Spleen (tissue), 11 donors: ENCODE measurements at regions not wholly inside any gene's neighbourhood (a gene's known extent, or its start where the extent isn't known, plus 50 kb on each side); places are given as distances from the start of the nearest gene placed in this dataset.

Experiments
- DNase-seq: peaks from one replicate; pipeline ENCODE4 v3.0.0-alpha.2; 2020
- H3K27ac ChIP-seq, 8 donors: fragments of 200-600 bp; sonication (generic) in 7 of 8; 1 replicate in 4 of 8; 2 replicates in 4 of 8; pipeline versions ENCODE4 v1.5.0 to v1.8.0; 2016 to 2021; ENCODE audit warnings: inconsistent platforms in 4 of 8, mild to moderate bottlenecking in 4 of 8, moderate library complexity in 1 of 8
- H3K27me3 ChIP-seq, 7 donors: fragments of 200-600 bp; sonication (generic) in 6 of 7; replicated peaks in 1 of 7; 1 replicate in 4 of 7; 2 replicates in 3 of 7; pipeline versions ENCODE4 v1.5.0 to v1.8.0; 2016 to 2021; ENCODE audit warnings: inconsistent platforms in 3 of 7, mild to moderate bottlenecking in 1 of 7
- H3K36me3 ChIP-seq, 6 donors: fragments of 200-600 bp; sonication (generic) in 5 of 6; 1 replicate in 4 of 6; 2 replicates in 2 of 6; pipeline versions ENCODE4 v1.5.0 to v1.8.0; 2016 to 2021; ENCODE audit warnings: inconsistent platforms in 2 of 6
- H3K4me1 ChIP-seq, 6 donors: fragments of 200-600 bp; sonication (generic) in 5 of 6; 1 replicate in 3 of 6; 2 replicates in 3 of 6; pipeline versions ENCODE4 v1.5.0 to v1.8.0; 2016 to 2021; ENCODE audit warnings: inconsistent platforms in 3 of 6
- H3K4me3 ChIP-seq, 8 donors: fragments of 200-600 bp; sonication (generic) in 7 of 8; 1 replicate in 4 of 8; 2 replicates in 4 of 8; pipeline versions ENCODE4 v1.5.0 to v1.8.0; 2016 to 2021; ENCODE audit warnings: inconsistent platforms in 4 of 8, mild to moderate bottlenecking in 4 of 8, moderate library complexity in 2 of 8
- H3K9me3 ChIP-seq, 8 donors: fragments of 200-600 bp; sonication (generic) in 7 of 8; 1 replicate in 4 of 8; 2 replicates in 4 of 8; pipeline versions ENCODE4 v1.5.0 to v1.8.0; 2016 to 2021; ENCODE audit warnings: inconsistent platforms in 4 of 8
- POLR2A ChIP-seq, 3 donors: fragments of 450-650 bp; IDR thresholded peaks; one replicate each; pipeline ENCODE4 v1.5.1; 2017; ENCODE audit warnings: antibody characterized with exemption in 3 of 3, mild to moderate bottlenecking in 1 of 3
- POLR2AphosphoS5 ChIP-seq, 3 donors: sonication (generic); formaldehyde crosslinking; IDR thresholded peaks; one replicate each; pipeline ENCODE4 v1.5.1; 2017; ENCODE audit warnings: antibody characterized with exemption in 3 of 3
- WGBS, 5 donors: extraction: QIAGEN DNeasy Blood & Tissue Kit in 3 of 5; methylation state at CpG; one replicate each; pipeline versions ENCODE4 v1.1.5 to v1.1.7; 2013 to 2018; 5-methylcytosine and 5-hydroxymethylcytosine counted together
- intact Hi-C: fragments of 100-400 bp; cut with DNase I; formaldehyde crosslinking; loops from one replicate; pipeline ENCODE4 v1.15.0; 2023; ENCODE audit warnings: low total_unique reads
- TF ChIP-seq, protein P1 (sequence below), 11 experiments: fragments of 200-600 bp in 7 of 11; fragments of 450-650 bp in 4 of 11; sonication (generic) in 4 of 11; IDR thresholded peaks in 8 of 11; conservative IDR thresholded peaks in 3 of 11; 1 replicate in 7 of 11; 2 replicates in 4 of 11; pipeline versions ENCODE4 v1.4.0 to v1.8.0; 2016 to 2021; ENCODE audit warnings: antibody characterized with exemption in 11 of 11, inconsistent platforms in 4 of 11, mild to moderate bottlenecking in 1 of 11
- donor health status: healthy with polysubstance abuse.
- donor health status: DM: no; HTN: no; CAD: no; lungs with moderate emphysema.
- donor health status: DM: no; HTN: no; CAD: no.
- donor health status: Bipolar disorder and iron deficiency.
- donor health status: healthy.
- donor health status: DM: no; HTN: no; CAD: no.
- donor health status: DM: yes; HTN: yes; CAD: no.

DNA sequence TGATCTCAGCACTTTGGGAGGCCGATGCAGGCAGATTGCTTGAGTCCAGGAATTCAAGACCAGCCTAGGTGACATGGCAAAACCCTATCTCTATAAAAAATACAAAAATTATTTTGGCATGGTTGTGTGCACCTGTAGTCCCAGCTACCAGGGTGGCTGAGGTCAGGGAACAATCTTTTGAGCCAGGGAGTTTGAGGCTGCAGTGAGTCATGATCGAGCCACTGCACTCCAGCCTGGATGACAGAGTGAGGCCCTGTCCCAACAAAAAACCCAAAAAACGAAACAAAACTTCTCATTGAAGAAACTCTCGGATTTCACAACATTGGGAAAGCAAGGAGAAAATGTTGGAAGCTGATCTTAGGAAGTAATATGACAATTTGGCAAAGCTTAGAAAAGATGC is 317.3 kb upstream of the MGAT5 start:
- TF ChIP-seq, protein P1, sequence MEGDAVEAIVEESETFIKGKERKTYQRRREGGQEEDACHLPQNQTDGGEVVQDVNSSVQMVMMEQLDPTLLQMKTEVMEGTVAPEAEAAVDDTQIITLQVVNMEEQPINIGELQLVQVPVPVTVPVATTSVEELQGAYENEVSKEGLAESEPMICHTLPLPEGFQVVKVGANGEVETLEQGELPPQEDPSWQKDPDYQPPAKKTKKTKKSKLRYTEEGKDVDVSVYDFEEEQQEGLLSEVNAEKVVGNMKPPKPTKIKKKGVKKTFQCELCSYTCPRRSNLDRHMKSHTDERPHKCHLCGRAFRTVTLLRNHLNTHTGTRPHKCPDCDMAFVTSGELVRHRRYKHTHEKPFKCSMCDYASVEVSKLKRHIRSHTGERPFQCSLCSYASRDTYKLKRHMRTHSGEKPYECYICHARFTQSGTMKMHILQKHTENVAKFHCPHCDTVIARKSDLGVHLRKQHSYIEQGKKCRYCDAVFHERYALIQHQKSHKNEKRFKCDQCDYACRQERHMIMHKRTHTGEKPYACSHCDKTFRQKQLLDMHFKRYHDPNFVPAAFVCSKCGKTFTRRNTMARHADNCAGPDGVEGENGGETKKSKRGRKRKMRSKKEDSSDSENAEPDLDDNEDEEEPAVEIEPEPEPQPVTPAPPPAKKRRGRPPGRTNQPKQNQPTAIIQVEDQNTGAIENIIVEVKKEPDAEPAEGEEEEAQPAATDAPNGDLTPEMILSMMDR (IDR thresholded peaks at IDR 0.05 in 8 of 11, conservative IDR thresholded peaks at IDR 0.05 in 3 of 11) = no peak
- TF ChIP-seq POLR2AphosphoS5 (IDR thresholded peaks at IDR 0.05) (no peak), POLR2A (IDR thresholded peaks at IDR 0.05) (no peak)
- Histone ChIP-seq H3K9me3 (peaks cover 0 to 7% (median 2%) of the 10 kb centered on the region in 8 donors), H3K27me3 (no peaks in the 10 kb centered on the region), H3K36me3 (no peaks in the 10 kb centered on the region), H3K27ac (no peak overlapping the region), H3K4me1 (no peaks in the 10 kb centered on the region), H3K4me3 (no peak overlapping the region)
- intact Hi-C loops = no loop called here
- 70 to 83% (median 72%) methylated on average over 4 of the region's 4 CpGs for WGBS, 5 donors
- DNase-seq = no peak

DNA sequence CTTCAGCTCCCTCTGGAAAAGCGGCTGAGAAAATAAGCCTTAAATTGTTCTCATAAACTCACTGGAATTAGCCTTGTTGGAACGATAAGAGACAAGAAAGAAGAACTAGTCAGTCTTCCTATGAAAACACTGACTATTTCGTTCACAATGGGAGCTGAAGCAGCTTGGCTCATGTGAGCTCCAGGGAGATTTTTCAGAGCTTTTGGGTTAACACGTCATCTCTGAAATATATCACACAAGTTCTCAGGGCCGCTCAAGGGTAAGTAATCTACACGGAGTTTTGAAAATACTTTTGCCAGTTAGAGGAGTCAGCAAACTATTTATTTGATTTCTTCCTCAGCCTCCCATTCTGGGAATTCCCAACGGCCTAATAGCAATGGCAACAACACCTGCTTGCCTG is 316.2 kb upstream of the MGAT5 start:
- Histone ChIP-seq H3K9me3 (peaks cover 0 to 7% (median 2%) of the 10 kb centered on the region in 8 donors), H3K36me3 (no peaks in the 10 kb centered on the region), H3K4me1 (no peaks in the 10 kb centered on the region), H3K27me3 (no peaks in the 10 kb centered on the region), H3K4me3 (no peak overlapping the region), H3K27ac (no peak overlapping the region)
- no peak for DNase-seq
- WGBS, 5 donors = 75 to 84% (median 77%) methylated on average over 7 of the region's 7 CpGs
- no peak for TF ChIP-seq POLR2A (IDR thresholded peaks at IDR 0.05)
- no peak for TF ChIP-seq POLR2AphosphoS5 (IDR thresholded peaks at IDR 0.05)
- TF ChIP-seq, protein P1 (IDR thresholded peaks at IDR 0.05 in 8 of 11, conservative IDR thresholded peaks at IDR 0.05 in 3 of 11) = no peak
- intact Hi-C loops = no loop called here

DNA sequence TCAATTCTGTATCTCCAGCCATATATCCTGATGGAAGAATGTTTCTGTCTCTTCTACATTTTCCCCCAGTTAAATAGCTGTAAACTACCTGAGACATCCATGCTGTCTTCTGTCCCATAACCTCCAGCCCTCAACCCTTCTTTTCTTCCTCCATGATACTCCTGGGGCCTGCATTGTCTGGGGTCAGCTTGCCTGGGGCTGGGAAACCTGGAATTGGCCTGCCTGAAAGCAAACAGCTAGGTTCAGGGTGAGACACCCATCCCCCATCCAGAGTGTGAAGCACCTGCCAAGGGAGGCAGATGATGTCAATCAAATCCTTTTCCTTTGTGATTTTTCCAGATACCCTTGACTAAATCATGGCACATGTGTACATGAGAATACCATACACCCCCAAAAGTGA is 313.7 kb upstream of the MGAT5 start:
- Histone ChIP-seq H3K9me3 (no peaks in the 10 kb centered on the region), H3K36me3 (no peaks in the 10 kb centered on the region), H3K27me3 (no peaks in the 10 kb centered on the region), H3K4me1 (no peaks in the 10 kb centered on the region), H3K4me3 (no peak overlapping the region), H3K27ac (no peak overlapping the region)
- intact Hi-C loops = no loop called here
- TF ChIP-seq POLR2AphosphoS5 (IDR thresholded peaks at IDR 0.05) (no peak), POLR2A (IDR thresholded peaks at IDR 0.05) (no peak)
- TF ChIP-seq, protein P1 (IDR thresholded peaks at IDR 0.05 in 8 of 11, conservative IDR thresholded peaks at IDR 0.05 in 3 of 11) = no peak
- no peak for DNase-seq

DNA sequence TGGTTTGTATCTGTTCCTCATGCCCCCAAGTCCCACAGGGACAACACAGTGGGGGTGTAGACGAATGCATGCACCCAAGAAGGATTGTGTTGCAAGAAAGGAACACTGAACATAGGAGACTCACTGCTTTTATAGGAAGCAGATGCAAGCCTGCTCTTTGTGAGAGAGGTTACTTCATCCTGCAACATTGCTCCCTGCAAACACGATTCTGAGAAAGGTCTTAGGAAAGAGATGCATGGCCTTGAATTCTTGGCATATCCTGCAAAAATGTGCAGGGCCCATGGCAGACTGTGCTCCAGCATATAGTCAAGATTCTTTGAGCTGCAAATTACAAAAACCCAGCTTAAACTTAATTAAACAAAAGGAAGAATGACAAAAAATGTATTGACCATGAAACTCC is 312.2 kb upstream of the MGAT5 start:
- intact Hi-C loops = no loop called here
- Histone ChIP-seq H3K4me1 (no peaks in the 10 kb centered on the region), H3K27me3 (no peaks in the 10 kb centered on the region), H3K36me3 (no peaks in the 10 kb centered on the region), H3K9me3 (no peaks in the 10 kb centered on the region), H3K27ac (no peak overlapping the region), H3K4me3 (no peak overlapping the region)
- TF ChIP-seq POLR2A (IDR thresholded peaks at IDR 0.05) (no peak), POLR2AphosphoS5 (IDR thresholded peaks at IDR 0.05) (no peak)
- TF ChIP-seq, protein P1 (IDR thresholded peaks at IDR 0.05 in 8 of 11, conservative IDR thresholded peaks at IDR 0.05 in 3 of 11) = no peak
- 18 to 27% (median 26%) methylated on average over 2 of the region's 2 CpGs for WGBS, 5 donors
- DNase-seq = no peak
